RCC 7860 (cell line): ENCODE measurements at regions not wholly inside any gene's neighbourhood (a gene's known extent, or its start where the extent isn't known, plus 50 kb on each side); places are given as distances from the start of the nearest gene placed in this dataset.
"Not testable (repeated sequence)": the region's sequence is repeated elsewhere in the genome, so short reads cannot be mapped to it uniquely, and the experiment has no call there.

Source experiments
- DNase-seq: peaks from one replicate; pipeline ENCODE4 v3.0.0-alpha.2; 2015; ENCODE audit warnings: low spot score
- FAIRE-seq: peaks from 2 replicates; lab custom pipeline; 2012; peaks lifted over from hg19 to GRCh38; lab: Jason Lieb, UNC

- no peak for DNase-seq
- no peak for FAIRE-seq
Observed at GRCh38 chr2:83808878-83809277, 650.2 kb downstream of the SUCLG1 start.

GRCh38 chr2:83802604-83803003 is 656.5 kb downstream of the SUCLG1 start:
- FAIRE-seq (no peak), DNase-seq (no peak)

DNA sequence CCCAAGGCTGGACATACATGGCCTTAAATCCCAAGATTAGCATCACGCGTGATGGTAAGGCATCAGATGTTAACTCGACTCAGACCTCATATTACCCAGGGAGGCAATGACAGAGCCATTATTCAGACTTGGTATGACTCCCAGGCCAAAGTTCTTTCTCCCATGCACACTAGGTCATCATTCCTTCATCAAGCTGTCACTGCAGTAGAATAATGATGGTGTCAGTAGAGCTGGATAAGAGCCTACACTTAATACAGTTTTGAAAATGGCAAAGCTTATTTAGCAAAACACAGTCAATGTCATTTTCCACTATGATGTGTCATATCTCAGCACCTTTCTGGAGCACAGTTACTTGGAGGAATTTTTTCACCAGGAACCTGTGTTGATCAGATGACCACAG is 663.3 kb downstream of the SUCLG1 start:
- FAIRE-seq (no peak), DNase-seq (no peak)

DNA sequence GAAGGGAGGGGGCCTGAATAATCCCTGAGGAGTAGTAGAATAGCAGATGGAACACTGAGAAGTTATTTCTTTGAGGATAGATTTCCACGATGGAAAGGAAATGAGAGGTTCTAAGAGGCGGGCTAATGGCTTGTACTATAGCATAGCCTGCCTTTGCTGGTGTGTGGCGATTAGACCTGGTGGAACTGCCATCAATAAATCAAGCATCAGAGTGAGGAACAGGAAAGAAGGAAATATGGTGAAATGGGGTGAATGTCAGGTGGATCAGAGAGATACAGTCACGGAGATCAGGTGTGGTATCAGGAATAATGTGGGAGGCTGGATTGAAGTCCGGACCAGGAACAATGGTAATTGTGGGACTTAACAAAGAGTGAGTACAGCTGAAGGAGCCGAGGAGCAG is 668.6 kb downstream of the SUCLG1 start:
- DNase-seq, FAIRE-seq: not testable (repeated sequence)

GRCh38 chr2:83789674-83790073 is 669.4 kb downstream of the SUCLG1 start:
- not testable (repeated sequence) for FAIRE-seq

DNA sequence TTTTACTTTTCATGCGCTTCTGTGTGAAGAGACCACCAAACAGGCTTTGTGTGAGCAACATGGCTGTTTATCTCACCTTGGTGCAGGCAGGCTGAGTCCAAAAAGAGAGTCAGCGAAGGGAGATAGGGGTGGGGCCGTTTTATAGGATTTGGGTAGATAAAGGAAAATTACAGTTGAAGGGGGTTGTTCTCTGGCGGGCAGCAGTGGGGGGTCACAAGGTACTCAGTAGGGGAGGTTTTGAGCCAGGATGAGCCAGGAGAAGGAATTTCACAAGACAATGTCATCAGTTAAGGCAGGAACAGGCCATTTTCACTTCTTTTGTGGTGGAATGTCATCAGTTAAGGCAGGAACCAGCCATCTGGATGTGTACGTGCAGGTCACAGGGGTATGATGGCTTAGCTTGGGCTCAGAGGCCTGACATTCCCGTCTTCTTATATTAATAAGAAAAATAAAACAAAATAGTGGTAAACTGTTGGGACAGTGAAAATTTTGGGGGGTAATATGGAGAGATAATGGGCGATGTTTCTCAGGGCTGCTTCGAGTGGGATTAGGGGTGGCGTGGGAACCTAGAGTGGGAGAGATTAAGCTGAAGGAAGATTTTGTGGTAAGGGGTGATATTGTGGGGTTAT is 670.0 kb downstream of the SUCLG1 start:
- not testable (repeated sequence) for FAIRE-seq, DNase-seq

More at GRCh38 chr2:83789674-83790073, 669.4 kb downstream of the SUCLG1 start:
- not testable (repeated sequence) for DNase-seq

GRCh38 chr2:83787189-83787588 is 671.9 kb downstream of the SUCLG1 start:
- FAIRE-seq, result no peak
- DNase-seq, result no peak

DNA sequence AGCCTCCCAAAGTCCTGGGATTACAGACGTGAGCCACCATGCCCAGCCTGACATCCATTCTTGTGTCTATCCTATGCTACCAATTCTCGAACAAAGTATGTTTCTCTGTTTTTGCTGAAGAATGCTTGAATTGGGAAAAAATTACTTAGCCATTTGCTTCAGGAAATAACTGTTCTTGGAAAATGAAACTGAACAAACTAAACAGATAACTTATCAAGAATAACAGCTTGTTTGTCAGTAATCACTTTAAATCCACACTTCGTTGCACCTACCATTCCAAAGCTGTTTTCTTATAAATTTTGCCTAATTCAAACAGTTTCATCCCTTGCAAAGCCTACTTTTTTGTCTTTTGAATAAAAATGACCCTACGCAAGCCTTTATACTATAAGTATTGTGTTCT is 672.9 kb downstream of the SUCLG1 start:
- no peak for FAIRE-seq
- DNase-seq, result no peak

DNA sequence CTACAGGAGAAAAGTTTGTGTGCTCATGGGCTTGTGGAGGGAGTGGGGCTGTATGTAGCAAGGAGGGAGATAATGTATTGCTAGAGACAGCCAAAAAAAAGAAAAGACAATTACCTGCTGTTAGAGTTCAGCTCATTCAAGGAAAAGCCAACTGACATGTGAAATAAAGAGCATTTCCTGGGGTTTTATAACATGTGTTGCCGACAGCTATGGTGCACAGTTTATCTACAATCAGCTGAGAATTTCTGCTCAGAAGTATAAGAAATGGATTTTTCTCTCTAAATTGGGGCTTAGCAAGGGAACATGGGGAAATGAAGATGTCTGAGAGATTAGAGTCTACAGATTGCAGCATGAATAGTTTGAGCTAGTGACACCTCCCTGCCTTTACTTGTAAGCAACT is 674.1 kb downstream of the SUCLG1 start:
- FAIRE-seq (no peak), DNase-seq (no peak)

DNA sequence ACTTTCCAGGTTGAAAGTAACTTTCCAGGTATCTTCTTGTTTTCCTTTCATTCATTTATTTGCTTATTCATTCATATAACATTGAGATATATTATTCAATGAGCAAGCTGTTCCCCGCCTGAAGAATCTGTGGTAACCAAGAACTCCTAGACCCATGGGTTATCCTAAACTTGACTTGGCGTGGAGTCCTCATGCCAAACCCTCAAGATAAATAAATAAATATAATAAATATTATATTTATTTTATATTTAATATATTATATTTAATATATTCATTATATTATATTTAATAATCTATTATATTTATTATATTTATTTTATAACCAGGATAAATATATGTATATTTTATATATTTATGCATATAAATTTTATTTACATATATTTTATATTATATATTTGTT is 674.8 kb downstream of the SUCLG1 start:
- FAIRE-seq, result peak; percentile 89
- DNase-seq, result no peak

DNA sequence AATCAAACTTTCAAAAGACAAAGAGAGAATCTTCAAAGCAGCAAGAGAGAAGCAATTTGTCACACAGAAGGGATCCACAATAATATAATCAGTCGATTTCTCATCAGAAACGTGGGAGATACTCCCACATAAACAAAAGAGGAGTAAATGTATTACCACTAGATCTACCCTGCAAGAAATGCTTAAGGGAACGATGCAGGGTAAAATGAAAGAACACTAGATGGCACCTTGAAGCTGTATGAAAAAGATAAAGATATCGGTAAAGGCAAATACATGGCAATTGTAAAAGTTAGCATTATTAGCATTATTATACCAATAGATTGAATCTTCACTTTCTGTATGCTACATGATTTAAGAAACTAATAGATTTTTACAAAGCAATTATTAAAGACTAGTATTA is 677.0 kb downstream of the SUCLG1 start:
- DNase-seq (no peak), FAIRE-seq (no peak)

- no peak for DNase-seq
- FAIRE-seq, result no peak
Observed at GRCh38 chr2:83764447-83765005, 694.6 kb downstream of the SUCLG1 start.

GRCh38 chr2:83757329-83757728 is 701.8 kb downstream of the SUCLG1 start:
- DNase-seq (no peak), FAIRE-seq (no peak)

GRCh38 chr2:83756219-83756618 is 702.9 kb downstream of the SUCLG1 start:
- FAIRE-seq, result no peak
- DNase-seq, result no peak

DNA sequence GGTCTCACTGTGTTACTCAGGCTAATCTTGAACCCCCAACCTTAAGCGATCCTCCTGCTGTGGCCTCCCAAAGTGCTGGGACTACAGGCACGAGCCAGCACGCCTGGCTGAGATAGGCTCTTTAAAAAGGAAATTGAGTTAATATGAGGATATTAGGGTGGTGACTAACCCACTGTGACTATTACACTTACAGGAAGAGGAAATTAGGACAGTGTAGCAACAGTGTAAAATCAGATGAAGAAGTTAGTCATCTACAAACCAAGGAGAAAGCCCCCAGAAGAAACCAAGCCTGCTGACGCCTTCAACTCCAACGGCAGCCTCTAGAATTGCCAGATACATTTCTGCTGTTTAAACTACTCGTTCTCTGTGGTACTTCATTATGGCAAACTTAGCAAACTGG is 711.9 kb downstream of the SUCLG1 start:
- no peak for DNase-seq
- no peak for FAIRE-seq

GRCh38 chr2:83744855-83745254 is 714.2 kb downstream of the SUCLG1 start:
- DNase-seq (no peak), FAIRE-seq (no peak)

GRCh38 chr2:83742117-83742782 is 716.8 kb downstream of the SUCLG1 start:
- DNase-seq, result no peak
- no peak for FAIRE-seq

DNA sequence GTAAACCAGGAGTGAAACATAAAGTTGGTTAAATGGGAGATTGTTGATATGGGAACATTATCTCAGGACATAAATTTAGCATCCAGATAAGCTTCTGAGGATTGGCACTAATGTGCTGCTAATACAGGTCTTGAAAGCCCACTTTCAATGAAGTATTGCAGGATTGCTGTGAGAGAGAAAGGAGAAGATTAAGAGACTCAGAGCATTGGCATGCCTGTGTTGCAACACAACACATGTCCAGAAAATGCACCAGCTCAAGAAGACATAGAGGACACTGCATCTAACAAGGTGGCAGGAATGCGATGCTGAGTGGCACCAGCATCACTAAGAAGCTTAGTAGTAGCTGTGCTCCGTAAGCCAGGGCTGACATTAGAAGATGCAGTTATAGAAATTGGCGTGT is 728.9 kb downstream of the SUCLG1 start:
- DNase-seq (no peak), FAIRE-seq (no peak)

DNA sequence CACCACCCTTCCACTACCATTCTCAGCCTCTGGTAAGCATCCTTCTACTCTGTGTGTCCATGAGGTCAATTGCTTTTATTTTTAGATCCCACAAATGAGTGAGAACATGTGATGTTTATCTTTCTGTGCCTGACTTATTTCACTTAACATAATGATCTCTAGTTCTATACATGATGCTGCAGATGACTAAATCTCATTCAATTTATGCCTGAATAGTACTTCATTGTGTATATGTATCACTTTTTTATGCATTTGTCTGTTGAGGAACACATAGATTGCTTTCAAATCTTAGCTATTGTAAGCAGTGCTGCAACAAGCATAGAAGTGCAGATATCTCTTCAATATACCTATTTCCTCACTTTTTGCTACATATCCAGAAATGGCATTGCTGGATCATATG is 733.3 kb downstream of the SUCLG1 start:
- FAIRE-seq, result no peak
- DNase-seq, result no peak

DNA sequence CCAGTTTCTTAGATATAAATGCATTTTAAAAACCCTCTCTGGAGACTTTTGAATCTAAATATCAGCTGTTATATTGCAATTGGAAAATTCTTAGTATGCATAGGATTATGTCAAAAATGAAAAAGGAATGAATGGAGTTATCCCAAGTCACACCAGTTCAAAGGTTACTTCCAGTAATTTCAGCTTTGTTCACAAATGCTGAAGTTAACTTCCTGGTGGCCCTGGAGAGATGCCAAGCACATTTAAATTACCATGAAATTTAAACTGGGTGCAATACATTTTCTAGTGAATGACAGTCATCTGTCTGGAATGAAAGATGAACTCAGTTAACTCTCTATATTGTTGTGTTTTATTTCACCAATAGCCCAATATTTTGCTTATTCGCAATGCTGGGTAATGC is 753.9 kb downstream of the SUCLG1 start:
- FAIRE-seq (no peak), DNase-seq (no peak)

GRCh38 chr2:83703598-83703997 is 755.5 kb downstream of the SUCLG1 start:
- DNase-seq (no peak), FAIRE-seq (no peak)

GRCh38 chr2:83696838-83697237 is 762.2 kb downstream of the SUCLG1 start:
- DNase-seq, result no peak
- FAIRE-seq, result no peak
